ENCODE measurements at regions not wholly inside any gene's neighbourhood (a gene's known extent, or its start where the extent isn't known, plus 50 kb on each side); places are given as distances from the start of the nearest gene placed in this dataset.

GRCh38 chr11:38935941-38936340 lies 2337.9 kb upstream of the RAG2 start:
- TF ChIP-seq SUZ12 (IDR thresholded peaks at IDR 0.05) (no peak), SP1 (IDR thresholded peaks at IDR 0.05) (no peak), NFRKB (IDR thresholded peaks at IDR 0.05) (no peak)
